ENCODE measurements at regions not wholly inside any gene's neighbourhood (a gene's known extent, or its start where the extent isn't known, plus 50 kb on each side); places are given as distances from the start of the nearest gene placed in this dataset.
A peak's percentile ranks its signal among the peaks of the same experiment; 100 is the strongest.

GRCh38 chr3:5564278-5564666, 376.8 kb downstream of the EDEM1 start:
- Mint-ChIP-seq H3K36me3 (ENCODE audit: insufficient read depth) (no peaks in the 10 kb centered on the region), H3K4me3 (ENCODE audit: low read depth) (no peak overlapping the region), H3K27me3 (no peaks in the 10 kb centered on the region), H3K27ac (no peak overlapping the region), H3K9me3 (ENCODE audit: low read depth) (peaks cover 3% of the 10 kb centered on the region), H3K4me1 (ENCODE audit: low read depth) (no peaks in the 10 kb centered on the region)
- DNase-seq (ENCODE audit: low spot score, unreplicated experiment) = no peak
- TF ChIP-seq CTCF (IDR thresholded peaks at IDR 0.05; ENCODE audit: unreplicated experiment) = no peak

GRCh38 chr3:5565026-5565425, 377.5 kb downstream of the EDEM1 start:
- Mint-ChIP-seq H3K27me3 (no peaks in the 10 kb centered on the region), H3K4me1 (ENCODE audit: low read depth) (no peaks in the 10 kb centered on the region), H3K4me3 (ENCODE audit: low read depth) (no peak overlapping the region), H3K36me3 (ENCODE audit: insufficient read depth) (no peaks in the 10 kb centered on the region), H3K27ac (no peak overlapping the region), H3K9me3 (ENCODE audit: low read depth) (peaks cover 3% of the 10 kb centered on the region)
- no peak for TF ChIP-seq CTCF (IDR thresholded peaks at IDR 0.05; ENCODE audit: unreplicated experiment)
- DNase-seq (ENCODE audit: low spot score, unreplicated experiment) = no peak

GRCh38 chr3:5567113-5567512, 379.6 kb downstream of the EDEM1 start:
- no peaks in the 10 kb centered on the region for H3K4me1 Mint-ChIP-seq (ENCODE audit: low read depth)
- no peaks in the 10 kb centered on the region for H3K27me3 Mint-ChIP-seq
- H3K9me3 Mint-ChIP-seq (ENCODE audit: low read depth) = peaks cover 3% of the 10 kb centered on the region
- H3K36me3 Mint-ChIP-seq (ENCODE audit: insufficient read depth) = no peaks in the 10 kb centered on the region
- no peak overlapping the region for H3K4me3 Mint-ChIP-seq (ENCODE audit: low read depth)
- no peak for DNase-seq (ENCODE audit: low spot score, unreplicated experiment)
- no peak for TF ChIP-seq CTCF (IDR thresholded peaks at IDR 0.05; ENCODE audit: unreplicated experiment)
- no peak overlapping the region for H3K27ac Mint-ChIP-seq

GRCh38 chr3:5568451-5568850, 380.9 kb downstream of the EDEM1 start:
- TF ChIP-seq CTCF (IDR thresholded peaks at IDR 0.05; ENCODE audit: unreplicated experiment) = peak; percentile 48
- DNase-seq (ENCODE audit: low spot score, unreplicated experiment) = no peak
- Mint-ChIP-seq H3K27ac (no peak overlapping the region), H3K9me3 (ENCODE audit: low read depth) (peaks cover 3% of the 10 kb centered on the region), H3K4me3 (ENCODE audit: low read depth) (no peak overlapping the region), H3K4me1 (ENCODE audit: low read depth) (no peaks in the 10 kb centered on the region), H3K36me3 (ENCODE audit: insufficient read depth) (no peaks in the 10 kb centered on the region), H3K27me3 (no peaks in the 10 kb centered on the region)

DNA sequence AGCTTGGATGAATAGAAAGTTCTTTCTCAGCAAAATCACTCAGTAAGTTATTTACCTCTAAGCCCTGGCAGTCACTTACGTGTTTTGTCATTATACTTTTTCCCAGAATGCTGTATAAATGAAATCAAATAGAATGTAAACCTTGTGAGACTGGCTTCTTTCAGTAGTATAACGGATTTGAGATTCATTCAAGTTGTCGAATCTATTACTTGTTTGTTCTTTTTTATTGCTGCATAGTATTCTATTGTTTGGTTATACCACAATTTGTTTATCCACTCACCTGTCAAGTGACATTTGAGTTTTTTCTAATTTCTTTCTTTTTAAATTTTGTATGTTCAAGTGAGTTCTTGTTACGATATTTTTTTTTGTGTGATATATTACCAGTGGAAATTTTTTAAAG, 381.6 kb downstream of the EDEM1 start:
- H3K4me3 Mint-ChIP-seq (ENCODE audit: low read depth) = no peak overlapping the region
- H3K9me3 Mint-ChIP-seq (ENCODE audit: low read depth) = peaks cover 3% of the 10 kb centered on the region
- no peaks in the 10 kb centered on the region for H3K4me1 Mint-ChIP-seq (ENCODE audit: low read depth)
- no peak for DNase-seq (ENCODE audit: low spot score, unreplicated experiment)
- no peaks in the 10 kb centered on the region for H3K36me3 Mint-ChIP-seq (ENCODE audit: insufficient read depth)
- no peak overlapping the region for H3K27ac Mint-ChIP-seq
- H3K27me3 Mint-ChIP-seq = no peaks in the 10 kb centered on the region
- no peak for TF ChIP-seq CTCF (IDR thresholded peaks at IDR 0.05; ENCODE audit: unreplicated experiment)
